Retinal pigment epithelial cell (primary cell): ENCODE measurements at regions not wholly inside any gene's neighbourhood (a gene's known extent, or its start where the extent isn't known, plus 50 kb on each side); places are given as distances from the start of the nearest gene placed in this dataset.

ENCODE experiments used
- DNase-seq: peaks from one replicate; pipeline ENCODE4 v3.0.0-alpha.2; 2010; ENCODE audit warnings: low read depth
- H3K4me3 ChIP-seq: 2 replicates; pipeline ENCODE4 v1.5.1; 2011; ENCODE audit warnings: mild to moderate bottlenecking, low read length, control low read depth, moderate library complexity
- CTCF ChIP-seq: conservative IDR thresholded peaks from 2 replicates; pipeline ENCODE4 v1.5.1; 2011; ENCODE audit warnings: low read depth, low read length, control low read depth, inconsistent platforms

- no peak for TF ChIP-seq CTCF
- no peak for DNase-seq
- no peak overlapping the region for H3K4me3 ChIP-seq
Observed at GRCh38 chr10:118471863-118472262, 123.6 kb downstream of the PRLHR start.

- TF ChIP-seq CTCF: no peak
- H3K4me3 ChIP-seq: no peak overlapping the region
- DNase-seq: no peak
Observed at GRCh38 chr10:118470470-118470869, 125.0 kb downstream of the PRLHR start.

- no peak for TF ChIP-seq CTCF
- H3K4me3 ChIP-seq: no peak overlapping the region
- DNase-seq: no peak
Observed at GRCh38 chr10:118467200-118467599, 125.1 kb upstream of the FAM204A start.

- no peak overlapping the region for H3K4me3 ChIP-seq
- TF ChIP-seq CTCF: no peak
- DNase-seq: no peak
Observed at GRCh38 chr10:118465300-118465874, 123.3 kb upstream of the FAM204A start.

- DNase-seq: no peak
- no peak overlapping the region for H3K4me3 ChIP-seq
- no peak for TF ChIP-seq CTCF
Observed at GRCh38 chr10:118463740-118464139, 121.6 kb upstream of the FAM204A start.

GRCh38 chr10:118462401-118462800 lies 120.3 kb upstream of the FAM204A start:
- DNase-seq: no peak
- no peak for TF ChIP-seq CTCF
- no peak overlapping the region for H3K4me3 ChIP-seq

GRCh38 chr10:118459642-118460193 lies 117.6 kb upstream of the FAM204A start:
- peak; percentile 81 for TF ChIP-seq CTCF
- DNase-seq: peak; percentile 8
- H3K4me3 ChIP-seq: no peak overlapping the region
